ENCODE measurements at regions not wholly inside any gene's neighbourhood (a gene's known extent, or its start where the extent isn't known, plus 50 kb on each side); places are given as distances from the start of the nearest gene placed in this dataset.
"Not testable (repeated sequence)": the region's sequence is repeated elsewhere in the genome, so short reads cannot be mapped to it uniquely, and the experiment has no call there.

GRCh38 chr3:182005219-182005618, 293.5 kb downstream of the SOX2 start:
- no peak for DNase-seq

GRCh38 chr3:182005701-182006100, 294.0 kb downstream of the SOX2 start:
- no peak for DNase-seq

GRCh38 chr3:182006431-182006830, 294.7 kb downstream of the SOX2 start:
- no peak for DNase-seq

GRCh38 chr3:182007441-182007840, 295.7 kb downstream of the SOX2 start:
- no peak for DNase-seq

- no peak for DNase-seq
These were observed 306.6 kb downstream of the SOX2 start for GRCh38 chr3:182018361-182018760.

GRCh38 chr3:182019926-182020325, 308.2 kb downstream of the SOX2 start:
- no peak for DNase-seq

GRCh38 chr3:182023843-182024242, 312.1 kb downstream of the SOX2 start:
- peak; percentile 71 for DNase-seq

- DNase-seq, result no peak
These were observed 315.6 kb downstream of the SOX2 start for GRCh38 chr3:182027366-182027765.

- no peak for DNase-seq
These were observed 316.4 kb downstream of the SOX2 start for GRCh38 chr3:182028081-182028480.

GRCh38 chr3:182034231-182034630, 322.5 kb downstream of the SOX2 start:
- not testable (repeated sequence) for DNase-seq

GRCh38 chr3:182035324-182035723, 323.6 kb downstream of the SOX2 start:
- no peak for DNase-seq

GRCh38 chr3:182036382-182036781, 324.7 kb downstream of the SOX2 start:
- DNase-seq, result no peak

GRCh38 chr3:182041668-182042291, 330.1 kb downstream of the SOX2 start:
- no peak for DNase-seq

GRCh38 chr3:182045736-182046135, 334.0 kb downstream of the SOX2 start:
- DNase-seq, result no peak

GRCh38 chr3:182046166-182046764, 334.5 kb downstream of the SOX2 start:
- no peak for DNase-seq

GRCh38 chr3:182050932-182051331, 339.2 kb downstream of the SOX2 start:
- DNase-seq, result no peak

- no peak for DNase-seq
These were observed 340.6 kb downstream of the SOX2 start for GRCh38 chr3:182052332-182052731.

GRCh38 chr3:182052757-182053156, 341.0 kb downstream of the SOX2 start:
- DNase-seq, result no peak

- DNase-seq, result no peak
These were observed 346.8 kb downstream of the SOX2 start for GRCh38 chr3:182058488-182058887.

GRCh38 chr3:182063742-182064141, 352.0 kb downstream of the SOX2 start:
- no peak for DNase-seq

- no peak for DNase-seq
These were observed 355.7 kb downstream of the SOX2 start for GRCh38 chr3:182067423-182067822.

- no peak for DNase-seq
These were observed 366.6 kb downstream of the SOX2 start for GRCh38 chr3:182078316-182078715.

- DNase-seq, result no peak
These were observed 367.2 kb downstream of the SOX2 start for GRCh38 chr3:182078929-182079328.

GRCh38 chr3:182081096-182081495, 369.4 kb downstream of the SOX2 start:
- peak; percentile 90 for DNase-seq

- no peak for DNase-seq
These were observed 371.4 kb downstream of the SOX2 start for GRCh38 chr3:182083112-182083511.

Measured in islet precursor cell (in vitro differentiated cells).